Left lung (tissue), 4 donors: ENCODE measurements at regions not wholly inside any gene's neighbourhood (a gene's known extent, or its start where the extent isn't known, plus 50 kb on each side); places are given as distances from the start of the nearest gene placed in this dataset.
A peak's percentile ranks its signal among the peaks of the same experiment; 100 is the strongest.

Experiments used
- ATAC-seq: fragments of 200-7000 bp; cut with Tn5 transposase; one replicate; pipeline ENCODE4 v1.9.1; 2020; ENCODE audit warnings: moderate library complexity
- DNase-seq, 4 donors: peaks; one replicate each; pipeline ENCODE4 v3.0.0-alpha.2; 2013 to 2020
- H3K27ac ChIP-seq, 2 donors: fragments of 200-600 bp; sonication (generic) in 1 of 2; one replicate each; pipeline versions ENCODE4 v1.5.0 to v1.8.0; 2020 to 2021
- H3K27me3 ChIP-seq, 2 donors: fragments of 200-600 bp; sonication (generic) in 1 of 2; one replicate each; pipeline versions ENCODE4 v1.5.0 to v1.8.0; 2020 to 2021
- H3K36me3 ChIP-seq, 2 donors: fragments of 200-600 bp; sonication (generic) in 1 of 2; one replicate each; pipeline versions ENCODE4 v1.5.0 to v1.8.0; 2020 to 2021
- H3K4me1 ChIP-seq, 2 donors: fragments of 200-600 bp; one replicate each; pipeline ENCODE4 v1.8.0; 2021
- H3K4me3 ChIP-seq, 2 donors: fragments of 200-600 bp; sonication (generic) in 1 of 2; one replicate each; pipeline versions ENCODE4 v1.5.0 to v1.8.0; 2020 to 2021; ENCODE audit warnings: mild to moderate bottlenecking in 1 of 2
- H3K9me3 ChIP-seq, 2 donors: fragments of 200-600 bp; sonication (generic) in 1 of 2; one replicate each; pipeline versions ENCODE4 v1.5.0 to v1.8.0; 2020 to 2021
- CTCF ChIP-seq, 2 donors: fragments of 200-600 bp; sonication (generic) in 1 of 2; IDR thresholded peaks; one replicate each; pipeline versions ENCODE4 v1.5.0 to v1.8.0; 2021; ENCODE audit warnings: antibody characterized with exemption in 2 of 2
- intact Hi-C, 2 donors: fragments of 100-400 bp; cut with DNase I; formaldehyde crosslinking; loops; one replicate each; pipeline versions ENCODE4 v1.11.2 to v1.14.2; 2022
- donor health status: DM: no; HTN: yes; CAD: no.
- donor health status: DM: no; HTN: no; CAD: no.

GRCh38 chr1:29718791-29719190 lies 482.5 kb downstream of the PTPRU start:
- intact Hi-C loops, result no loop called here
- TF ChIP-seq CTCF (IDR thresholded peaks at IDR 0.05), result no peak
- H3K4me3 ChIP-seq, result no peak overlapping the region
- no peak overlapping the region for H3K27ac ChIP-seq
- peaks cover 0 to 28% of the 10 kb centered on the region in 2 donors for H3K9me3 ChIP-seq
- ATAC-seq, result no peak
- peaks cover 0 to 4% of the 10 kb centered on the region in 2 donors for H3K27me3 ChIP-seq
- no peaks in the 10 kb centered on the region for H3K36me3 ChIP-seq
- no peaks in the 10 kb centered on the region for H3K4me1 ChIP-seq
- no peak for DNase-seq

GRCh38 chr1:29716306-29716705 lies 480.0 kb downstream of the PTPRU start:
- H3K27me3 ChIP-seq, result peaks cover 0 to 4% of the 10 kb centered on the region in 2 donors
- DNase-seq (no peak), ATAC-seq (no peak)
- no peaks in the 10 kb centered on the region for H3K36me3 ChIP-seq
- intact Hi-C loops, result no loop called here
- TF ChIP-seq CTCF (IDR thresholded peaks at IDR 0.05), result no peak
- H3K4me1 ChIP-seq, result peaks cover 0 to 16% of the 10 kb centered on the region in 2 donors
- H3K9me3 ChIP-seq, result peaks cover 0 to 11% of the 10 kb centered on the region in 2 donors
- no peak overlapping the region for H3K4me3 ChIP-seq
- no peak overlapping the region for H3K27ac ChIP-seq

GRCh38 chr1:29713857-29714256 lies 477.5 kb downstream of the PTPRU start:
- intact Hi-C loops, result no loop called here
- Histone ChIP-seq H3K4me1 (peaks cover 0 to 28% of the 10 kb centered on the region in 2 donors), H3K9me3 (peaks cover 0 to 11% of the 10 kb centered on the region in 2 donors), H3K27me3 (peaks cover 0 to 7% of the 10 kb centered on the region in 2 donors), H3K4me3 (no peak overlapping the region), H3K36me3 (no peaks in the 10 kb centered on the region), H3K27ac (no peak overlapping the region)
- ATAC-seq (no peak), DNase-seq (no peak)
- TF ChIP-seq CTCF (IDR thresholded peaks at IDR 0.05), result no peak

- no peaks in the 10 kb centered on the region for H3K36me3 ChIP-seq
- ATAC-seq (no peak), DNase-seq (no peak)
- peaks cover 0 to 35% of the 10 kb centered on the region in 2 donors for H3K4me1 ChIP-seq
- TF ChIP-seq CTCF (IDR thresholded peaks at IDR 0.05), result no peak
- H3K27me3 ChIP-seq, result peaks cover 0 to 9% of the 10 kb centered on the region in 2 donors
- no peak overlapping the region for H3K4me3 ChIP-seq
- intact Hi-C loops, result no loop called here
- peaks cover 0 to 11% of the 10 kb centered on the region in 2 donors for H3K9me3 ChIP-seq
- H3K27ac ChIP-seq, result peak overlapping the region in 1 of 2 donors; percentile 61
Measured at GRCh38 chr1:29712801-29713200, 476.5 kb downstream of the PTPRU start.

GRCh38 chr1:29712284-29712651 lies 475.9 kb downstream of the PTPRU start:
- TF ChIP-seq CTCF (IDR thresholded peaks at IDR 0.05), result no peak
- intact Hi-C loops, result no loop called here
- no peak for DNase-seq
- Histone ChIP-seq H3K9me3 (peaks cover 0 to 7% of the 10 kb centered on the region in 2 donors), H3K4me1 (peaks cover 0 to 35% of the 10 kb centered on the region in 2 donors), H3K36me3 (no peaks in the 10 kb centered on the region), H3K4me3 (no peak overlapping the region), H3K27ac (peak overlapping the region in 1 of 2 donors; percentile 61), H3K27me3 (peaks cover 0 to 9% of the 10 kb centered on the region in 2 donors)
- ATAC-seq, result peak; percentile 10
